ENCODE measurements at regions not wholly inside any gene's neighbourhood (a gene's known extent, or its start where the extent isn't known, plus 50 kb on each side); places are given as distances from the start of the nearest gene placed in this dataset.

DNA sequence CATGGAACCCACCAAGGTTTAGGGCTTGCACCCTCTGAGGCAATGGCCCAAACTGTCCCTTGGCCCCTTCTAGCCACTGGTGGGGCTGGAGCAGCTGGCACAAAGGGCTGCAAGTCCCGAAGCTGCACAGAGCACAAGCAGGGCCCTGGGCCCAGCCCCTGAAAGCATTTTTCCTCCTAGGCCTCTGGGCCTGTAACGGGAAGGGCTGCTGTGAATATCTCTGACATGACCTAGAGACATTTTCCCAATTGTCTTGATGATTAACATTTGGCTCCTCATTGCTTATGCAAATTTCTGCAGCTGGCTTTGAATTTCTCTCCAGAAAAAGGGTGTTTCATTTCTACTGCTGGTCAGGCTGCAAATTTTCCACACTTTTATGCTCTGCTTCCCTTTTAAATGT is 151.5 kb upstream of the CADPS start:
- TF ChIP-seq SIN3A (IDR thresholded peaks at IDR 0.05; ENCODE audit: borderline replicate concordance, insufficient read depth, low read length): no peak
- TF ChIP-seq TAF1 (IDR thresholded peaks at IDR 0.05; ENCODE audit: borderline replicate concordance, insufficient read depth, low read length): no peak
- TF ChIP-seq FOXP2 (optimal IDR thresholded peaks at IDR 0.05; ENCODE audit: borderline replicate concordance, extremely low read depth, extremely low read length, insufficient read depth): no peak
- TF ChIP-seq, protein P1, sequence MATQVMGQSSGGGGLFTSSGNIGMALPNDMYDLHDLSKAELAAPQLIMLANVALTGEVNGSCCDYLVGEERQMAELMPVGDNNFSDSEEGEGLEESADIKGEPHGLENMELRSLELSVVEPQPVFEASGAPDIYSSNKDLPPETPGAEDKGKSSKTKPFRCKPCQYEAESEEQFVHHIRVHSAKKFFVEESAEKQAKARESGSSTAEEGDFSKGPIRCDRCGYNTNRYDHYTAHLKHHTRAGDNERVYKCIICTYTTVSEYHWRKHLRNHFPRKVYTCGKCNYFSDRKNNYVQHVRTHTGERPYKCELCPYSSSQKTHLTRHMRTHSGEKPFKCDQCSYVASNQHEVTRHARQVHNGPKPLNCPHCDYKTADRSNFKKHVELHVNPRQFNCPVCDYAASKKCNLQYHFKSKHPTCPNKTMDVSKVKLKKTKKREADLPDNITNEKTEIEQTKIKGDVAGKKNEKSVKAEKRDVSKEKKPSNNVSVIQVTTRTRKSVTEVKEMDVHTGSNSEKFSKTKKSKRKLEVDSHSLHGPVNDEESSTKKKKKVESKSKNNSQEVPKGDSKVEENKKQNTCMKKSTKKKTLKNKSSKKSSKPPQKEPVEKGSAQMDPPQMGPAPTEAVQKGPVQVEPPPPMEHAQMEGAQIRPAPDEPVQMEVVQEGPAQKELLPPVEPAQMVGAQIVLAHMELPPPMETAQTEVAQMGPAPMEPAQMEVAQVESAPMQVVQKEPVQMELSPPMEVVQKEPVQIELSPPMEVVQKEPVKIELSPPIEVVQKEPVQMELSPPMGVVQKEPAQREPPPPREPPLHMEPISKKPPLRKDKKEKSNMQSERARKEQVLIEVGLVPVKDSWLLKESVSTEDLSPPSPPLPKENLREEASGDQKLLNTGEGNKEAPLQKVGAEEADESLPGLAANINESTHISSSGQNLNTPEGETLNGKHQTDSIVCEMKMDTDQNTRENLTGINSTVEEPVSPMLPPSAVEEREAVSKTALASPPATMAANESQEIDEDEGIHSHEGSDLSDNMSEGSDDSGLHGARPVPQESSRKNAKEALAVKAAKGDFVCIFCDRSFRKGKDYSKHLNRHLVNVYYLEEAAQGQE (IDR thresholded peaks at IDR 0.05; ENCODE audit: insufficient read depth in 1 of 2, low read depth in 2 of 2, low read length in 2 of 2): no peak
- TF ChIP-seq POLR2AphosphoS5 (IDR thresholded peaks at IDR 0.05; ENCODE audit: low read depth, low read length): no peak

DNA sequence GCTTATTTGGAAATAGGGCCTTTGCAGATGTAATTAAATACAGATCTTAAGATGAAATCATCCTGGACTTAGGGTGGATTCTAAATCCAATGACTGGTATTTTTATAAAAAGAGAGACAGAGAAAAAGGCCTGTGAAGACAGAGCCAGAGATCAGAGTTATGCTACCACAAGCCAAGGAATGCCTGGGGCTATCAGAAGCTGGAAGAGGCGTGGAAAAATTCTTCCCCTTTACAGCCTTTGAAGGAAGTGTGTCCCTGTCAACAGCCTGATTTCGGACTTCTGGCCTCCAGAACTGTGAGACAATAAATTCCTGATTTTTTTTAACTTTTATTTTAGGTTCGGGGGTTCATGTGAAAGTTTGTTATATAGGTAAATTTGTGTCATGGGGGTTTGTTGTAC is 154.1 kb upstream of the CADPS start:
- TF ChIP-seq TAF1 (IDR thresholded peaks at IDR 0.05; ENCODE audit: borderline replicate concordance, insufficient read depth, low read length): no peak
- TF ChIP-seq FOXP2 (optimal IDR thresholded peaks at IDR 0.05; ENCODE audit: borderline replicate concordance, extremely low read depth, extremely low read length, insufficient read depth): no peak
- TF ChIP-seq POLR2AphosphoS5 (IDR thresholded peaks at IDR 0.05; ENCODE audit: low read depth, low read length): no peak
- TF ChIP-seq, protein P1 (IDR thresholded peaks at IDR 0.05; ENCODE audit: insufficient read depth in 1 of 2, low read depth in 2 of 2, low read length in 2 of 2): no peak

DNA sequence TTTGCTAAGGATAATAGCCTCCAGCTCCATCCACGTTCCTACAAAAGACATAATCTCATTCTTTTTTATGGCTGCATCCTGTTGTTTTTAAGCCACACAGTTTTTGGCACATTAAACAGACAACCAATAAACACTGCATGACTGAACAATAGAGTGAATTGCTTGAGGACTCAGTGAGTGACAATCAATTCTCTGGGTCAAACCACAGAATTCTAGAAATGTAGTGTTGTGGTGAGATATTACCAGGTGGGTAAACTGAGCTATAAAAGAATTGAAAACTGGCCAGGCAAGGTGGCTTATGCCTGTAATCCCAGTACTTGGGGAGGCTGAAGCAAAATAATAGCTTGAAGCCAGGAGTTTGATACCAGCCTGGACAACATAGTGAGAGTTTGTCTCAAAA is 154.7 kb upstream of the CADPS start:
- TF ChIP-seq, protein P1 (IDR thresholded peaks at IDR 0.05; ENCODE audit: insufficient read depth in 1 of 2, low read depth in 2 of 2, low read length in 2 of 2): no peak
- no peak for TF ChIP-seq SIN3A (IDR thresholded peaks at IDR 0.05; ENCODE audit: borderline replicate concordance, insufficient read depth, low read length)
- no peak for TF ChIP-seq POLR2AphosphoS5 (IDR thresholded peaks at IDR 0.05; ENCODE audit: low read depth, low read length)
- no peak for TF ChIP-seq FOXP2 (optimal IDR thresholded peaks at IDR 0.05; ENCODE audit: borderline replicate concordance, extremely low read depth, extremely low read length, insufficient read depth)
- TF ChIP-seq TAF1 (IDR thresholded peaks at IDR 0.05; ENCODE audit: borderline replicate concordance, insufficient read depth, low read length): no peak

DNA sequence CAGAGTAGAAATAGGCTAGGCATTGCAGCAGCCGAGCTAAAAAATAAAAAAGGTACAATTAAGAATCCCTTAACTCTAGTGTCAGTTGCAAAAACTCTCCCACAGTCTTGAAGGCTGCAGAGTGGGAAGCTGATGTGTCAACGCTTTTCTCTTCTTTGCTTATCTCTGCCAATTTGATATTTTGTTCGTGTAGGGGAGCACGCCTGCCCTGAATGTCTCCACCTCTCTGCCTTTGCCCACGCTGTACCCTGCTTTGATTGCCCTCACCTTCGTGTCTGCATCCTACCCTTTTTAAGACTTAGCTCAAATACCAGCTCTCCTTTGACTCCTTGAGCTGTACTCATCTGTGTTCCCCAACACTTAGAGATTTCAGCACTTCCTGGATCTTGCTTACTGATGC is 155.4 kb upstream of the CADPS start:
- TF ChIP-seq TAF1 (IDR thresholded peaks at IDR 0.05; ENCODE audit: borderline replicate concordance, insufficient read depth, low read length): no peak
- TF ChIP-seq SIN3A (IDR thresholded peaks at IDR 0.05; ENCODE audit: borderline replicate concordance, insufficient read depth, low read length): no peak
- TF ChIP-seq, protein P1 (IDR thresholded peaks at IDR 0.05; ENCODE audit: insufficient read depth in 1 of 2, low read depth in 2 of 2, low read length in 2 of 2): no peak
- TF ChIP-seq FOXP2 (optimal IDR thresholded peaks at IDR 0.05; ENCODE audit: borderline replicate concordance, extremely low read depth, extremely low read length, insufficient read depth): no peak
- TF ChIP-seq POLR2AphosphoS5 (IDR thresholded peaks at IDR 0.05; ENCODE audit: low read depth, low read length): no peak

DNA sequence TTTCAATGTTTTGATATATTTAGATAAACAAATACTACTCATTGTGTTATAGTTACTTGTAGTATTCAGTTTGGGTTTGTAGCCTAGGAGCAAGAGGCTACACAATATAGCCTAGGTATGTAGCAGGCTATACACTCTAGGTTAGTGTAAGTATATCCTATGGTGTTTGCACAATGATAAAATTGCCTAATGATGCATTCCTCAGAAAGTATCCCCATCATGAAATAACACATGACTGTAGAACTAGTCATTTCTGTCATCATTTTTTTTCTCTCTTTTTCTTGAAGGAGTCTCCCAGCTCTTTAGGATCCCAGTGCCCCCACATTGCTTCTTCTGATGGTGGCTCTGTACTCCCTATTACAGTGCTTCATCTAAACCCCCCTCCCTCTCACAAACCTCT is 157.7 kb upstream of the CADPS start:
- TF ChIP-seq, protein P1 (IDR thresholded peaks at IDR 0.05; ENCODE audit: insufficient read depth in 1 of 2, low read depth in 2 of 2, low read length in 2 of 2): no peak
- TF ChIP-seq FOXP2 (optimal IDR thresholded peaks at IDR 0.05; ENCODE audit: borderline replicate concordance, extremely low read depth, extremely low read length, insufficient read depth): no peak
- no peak for TF ChIP-seq POLR2AphosphoS5 (IDR thresholded peaks at IDR 0.05; ENCODE audit: low read depth, low read length)
- TF ChIP-seq SIN3A (IDR thresholded peaks at IDR 0.05; ENCODE audit: borderline replicate concordance, insufficient read depth, low read length): no peak
- no peak for TF ChIP-seq TAF1 (IDR thresholded peaks at IDR 0.05; ENCODE audit: borderline replicate concordance, insufficient read depth, low read length)
